ENCODE measurements at regions not wholly inside any gene's neighbourhood (a gene's known extent, or its start where the extent isn't known, plus 50 kb on each side); places are given as distances from the start of the nearest gene placed in this dataset.
"Not testable (repeated sequence)": the region's sequence is repeated elsewhere in the genome, so short reads cannot be mapped to it uniquely, and the experiment has no call there.

DNA sequence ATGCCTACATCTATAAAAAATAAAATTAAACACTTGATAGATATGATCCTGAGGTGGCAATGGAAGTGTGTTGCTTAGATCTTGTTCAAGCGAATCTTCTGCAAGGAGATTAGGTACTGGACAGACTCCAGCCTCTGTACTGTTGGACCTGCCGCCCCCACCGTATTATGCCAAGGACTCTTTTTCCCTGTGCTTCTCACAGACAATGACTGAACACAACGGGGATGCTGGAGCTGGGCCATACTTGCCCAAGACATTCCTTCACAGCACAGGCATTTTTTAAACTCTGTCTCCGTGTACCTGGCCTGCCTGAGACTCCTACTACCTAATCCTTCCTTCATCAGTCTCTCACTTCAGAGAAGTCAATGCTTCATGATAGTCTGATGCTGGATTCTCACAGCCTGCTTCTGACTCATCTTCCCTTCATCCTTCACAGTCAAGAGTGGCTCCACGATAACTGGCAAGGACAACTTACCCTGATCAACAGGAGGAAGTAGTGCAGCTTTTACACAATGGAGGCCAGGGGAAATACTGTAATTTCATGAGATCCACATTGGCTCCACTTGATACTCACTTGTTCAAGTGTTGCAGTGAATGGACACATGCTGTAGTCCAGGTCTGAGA lies 754.6 kb upstream of the AGA start:
- no peak for DNase-seq

DNA sequence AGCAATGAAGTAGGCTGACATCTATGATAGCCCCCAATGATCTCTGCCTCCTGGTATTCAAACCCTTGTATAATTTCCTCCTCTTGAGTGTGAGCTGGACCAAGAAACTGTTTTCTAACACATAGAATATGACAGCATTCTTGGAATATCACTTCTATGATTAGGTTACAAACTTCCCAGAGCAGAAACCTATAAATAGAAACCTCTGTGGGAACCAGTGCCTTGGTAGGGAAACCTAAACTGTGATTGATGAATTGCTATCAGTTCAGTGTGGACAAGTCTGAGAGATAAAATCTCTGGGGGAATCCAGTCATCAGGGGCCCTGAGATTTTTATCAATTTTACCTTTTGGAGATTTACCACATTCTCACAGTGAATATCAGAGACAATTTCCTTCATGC lies 756.5 kb upstream of the AGA start:
- DNase-seq = no peak

DNA sequence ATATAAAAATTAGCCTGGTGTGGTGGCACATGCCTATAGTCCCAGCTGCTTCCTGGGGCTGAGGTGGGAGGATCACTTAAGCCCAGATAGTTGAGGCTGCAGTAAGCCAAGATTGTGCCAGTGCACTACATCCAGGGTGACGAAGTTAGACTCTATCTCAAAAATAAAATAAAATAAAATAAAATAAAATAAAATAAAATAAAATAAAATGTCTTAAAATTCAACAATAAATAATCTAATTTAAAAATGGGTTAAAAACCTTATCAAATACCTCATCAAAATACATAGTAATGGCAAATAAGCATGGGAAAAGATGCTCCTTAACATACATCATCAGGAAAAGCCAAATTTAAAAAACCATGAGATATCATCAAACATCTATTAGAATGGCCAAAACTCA lies 760.2 kb upstream of the AGA start:
- no peak for DNase-seq

DNA sequence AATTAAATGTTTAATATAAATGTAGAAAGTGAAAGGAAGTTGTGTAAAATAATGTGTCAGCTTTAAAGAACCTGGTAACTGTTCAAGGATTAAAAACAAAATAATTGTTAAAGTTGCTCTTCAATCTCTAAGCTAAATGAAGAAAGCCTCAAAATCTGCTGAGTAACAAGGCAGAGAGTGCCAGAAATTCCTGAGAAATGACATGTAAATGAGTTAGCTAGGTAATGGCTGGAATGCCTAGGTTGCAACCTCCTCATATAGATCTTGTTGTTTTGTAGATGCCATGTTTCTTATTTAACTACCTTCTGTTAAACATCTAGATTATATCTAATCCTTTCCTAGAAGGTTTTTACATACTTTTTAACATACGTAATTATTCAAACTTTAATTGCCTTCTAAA lies 763.6 kb upstream of the AGA start:
- DNase-seq = no peak

DNA sequence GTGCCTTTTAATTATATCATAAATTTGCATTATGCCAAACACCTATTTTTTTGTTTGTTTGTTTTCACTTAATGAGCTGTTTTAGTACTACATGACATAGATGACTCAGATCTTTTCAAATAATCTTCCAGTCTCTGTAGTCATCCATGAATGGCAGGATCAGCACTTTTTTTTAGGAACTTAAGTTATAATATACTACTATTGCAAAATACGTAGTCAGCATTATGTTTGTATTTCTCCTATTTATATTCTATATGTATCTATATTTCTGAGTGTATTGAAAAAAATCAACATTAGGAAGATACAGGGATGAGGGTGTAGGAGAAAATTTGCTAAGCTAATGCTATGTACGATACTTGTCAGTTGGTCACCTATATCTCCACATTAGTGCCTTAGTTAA lies 773.1 kb upstream of the AGA start:
- no peak for DNase-seq

DNA sequence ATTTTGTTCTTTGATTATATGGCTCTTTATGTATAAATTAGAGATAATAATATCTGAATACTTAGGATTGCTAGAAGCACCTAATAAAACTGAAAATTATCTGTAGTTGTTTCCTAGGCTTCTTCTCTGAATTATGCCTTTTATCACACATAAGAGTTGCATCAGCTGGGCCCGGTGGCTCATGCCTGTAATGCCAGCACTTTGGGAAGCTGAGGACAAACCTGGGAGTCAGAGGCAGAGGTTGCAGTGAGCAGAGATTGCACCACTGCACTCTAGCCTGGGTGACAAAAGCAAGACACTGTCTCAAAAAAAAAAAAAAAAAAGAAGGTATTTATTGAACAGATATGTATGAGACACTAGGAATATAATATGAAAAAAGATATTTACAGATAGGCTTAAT lies 773.5 kb upstream of the AGA start:
- DNase-seq = no peak

DNA sequence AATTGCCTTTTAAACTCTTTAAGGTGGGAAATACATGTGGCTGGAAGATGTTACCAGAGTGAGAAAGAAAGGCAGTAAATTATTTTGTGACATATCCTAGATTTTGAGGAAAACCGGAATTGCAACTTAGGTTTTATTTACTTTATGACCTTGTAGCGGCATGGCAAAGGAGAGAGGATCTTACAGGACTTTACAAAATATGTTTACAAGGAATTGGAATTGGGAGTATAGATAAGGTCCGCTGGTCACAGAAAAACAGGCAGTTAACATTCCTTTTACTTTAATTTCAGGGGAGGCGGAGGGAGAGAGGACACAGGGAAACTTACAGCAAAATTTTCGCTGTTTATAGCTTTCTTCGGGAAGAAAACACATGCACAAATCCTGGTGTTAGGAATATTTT lies 784.2 kb upstream of the AGA start:
- DNase-seq = not testable (repeated sequence)

DNA sequence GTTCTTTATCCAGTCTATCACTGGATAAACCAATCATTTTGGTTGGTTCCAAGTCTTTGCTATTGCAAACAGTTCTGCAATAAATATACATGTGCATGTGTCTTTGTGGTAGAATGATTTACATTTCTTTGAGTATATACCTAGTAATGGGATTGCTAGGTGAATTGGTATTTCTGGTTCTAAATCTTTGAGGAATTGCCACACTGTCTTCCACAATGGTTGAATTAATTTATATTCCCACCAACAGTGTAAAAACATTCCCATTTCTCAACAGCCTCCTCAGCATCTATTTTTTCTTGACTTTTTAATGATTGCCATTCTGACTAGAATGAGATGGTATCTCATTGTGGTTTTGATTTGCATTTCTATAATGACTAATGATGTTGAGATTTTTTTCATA lies 791.7 kb upstream of the AGA start:
- DNase-seq = no peak

DNA sequence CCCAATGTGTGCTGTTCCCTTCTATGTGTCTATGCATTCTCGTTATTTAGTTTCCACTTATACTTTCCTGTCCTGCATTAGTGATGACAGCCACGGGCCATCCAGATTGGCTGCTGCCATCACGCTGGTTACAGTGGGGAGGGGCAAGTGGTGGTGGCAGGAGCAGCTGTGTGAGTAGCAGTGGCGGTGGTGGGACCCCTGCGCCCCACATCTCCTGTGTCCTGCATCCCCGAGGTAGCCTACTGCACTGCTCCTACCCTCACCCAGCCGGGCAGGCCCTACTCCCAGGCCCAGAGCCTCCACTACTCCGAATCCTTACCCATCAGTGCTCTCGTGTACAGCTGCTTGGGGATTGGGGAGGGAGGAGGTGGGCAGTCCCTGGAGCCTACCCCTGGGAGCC lies 798.7 kb upstream of the AGA start:
- DNase-seq = no peak

DNA sequence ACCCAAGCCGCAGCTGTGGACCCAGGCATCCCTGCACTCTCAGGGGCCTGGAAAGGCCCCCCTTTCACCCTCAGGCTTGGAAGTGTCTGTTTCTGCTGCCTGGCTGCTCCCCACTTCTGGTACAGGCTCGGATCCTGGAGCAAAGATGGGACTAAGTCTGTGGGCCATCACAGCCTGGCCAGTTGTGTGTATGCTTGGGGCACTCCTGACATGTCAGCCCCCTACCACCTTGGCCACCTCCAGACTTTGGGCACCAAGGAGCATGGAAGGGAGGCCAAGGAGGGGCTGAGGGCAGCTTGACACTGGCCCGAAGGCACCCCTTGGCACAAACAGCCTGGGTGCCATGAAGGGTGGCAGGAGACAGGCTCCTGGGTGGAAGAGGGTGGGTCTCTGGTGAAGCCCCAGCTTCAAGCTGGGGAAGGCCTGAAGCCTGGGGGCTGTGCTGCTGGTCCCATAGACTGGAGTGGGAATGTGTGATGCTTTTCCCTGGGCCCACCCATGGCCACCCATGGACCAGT lies 799.4 kb upstream of the AGA start:
- DNase-seq = no peak

DNA sequence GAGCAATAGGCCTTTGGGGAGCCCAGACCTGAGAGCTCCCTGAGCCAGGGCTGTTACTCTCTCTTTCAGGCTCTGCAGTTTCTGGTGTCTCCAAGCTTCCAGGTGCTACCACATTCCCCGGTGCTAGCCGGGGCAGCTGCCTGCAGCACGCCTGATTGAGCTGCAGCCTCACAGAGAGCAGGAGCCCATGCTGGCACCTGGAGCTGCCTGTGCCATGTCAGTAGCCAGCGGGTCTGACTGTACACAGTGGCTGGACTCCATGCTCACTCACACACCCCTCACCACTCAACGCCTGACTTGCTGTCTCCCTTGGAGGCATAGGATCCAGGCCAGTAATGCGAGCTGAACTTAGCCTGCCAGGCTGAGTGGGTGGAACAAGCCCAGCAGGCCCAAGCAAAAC lies 800.4 kb upstream of the AGA start:
- no peak for DNase-seq

DNA sequence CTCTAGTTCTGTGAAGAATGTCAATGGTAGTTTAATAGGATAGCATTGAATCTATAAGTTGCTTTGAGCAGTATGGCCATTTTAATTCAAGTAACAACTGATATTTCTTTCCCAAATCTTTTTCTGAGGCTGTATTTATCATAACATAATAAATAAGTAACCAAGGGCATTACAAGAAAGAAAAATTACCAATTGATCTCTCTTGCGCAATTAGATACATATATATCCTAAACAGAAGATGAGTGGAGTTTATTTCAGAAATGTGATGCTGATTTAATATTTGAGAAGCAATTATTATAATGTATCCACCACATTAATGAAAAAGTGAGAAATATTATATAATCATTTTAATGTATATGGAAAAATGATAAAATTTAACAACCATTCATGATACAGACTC lies 802.5 kb upstream of the AGA start:
- no peak for DNase-seq

DNA sequence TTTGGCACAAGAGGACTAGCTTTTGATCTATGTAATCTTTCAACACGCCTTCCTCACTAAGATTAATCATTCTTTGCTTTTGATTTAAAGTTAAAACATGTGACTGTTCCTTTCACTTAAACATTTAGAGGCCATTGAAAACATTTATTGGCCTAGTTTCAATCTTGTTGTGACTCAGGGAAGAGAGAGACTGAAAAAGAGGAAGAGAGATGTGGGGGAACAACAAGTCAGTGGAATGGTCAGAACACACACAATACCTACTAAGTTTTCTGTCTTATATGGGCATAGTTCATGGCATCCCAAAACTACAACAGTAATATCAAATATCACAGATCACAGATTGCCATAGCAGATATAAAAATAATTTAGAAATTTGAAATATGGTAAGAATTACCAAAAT lies 812.9 kb upstream of the AGA start:
- no peak for DNase-seq

DNA sequence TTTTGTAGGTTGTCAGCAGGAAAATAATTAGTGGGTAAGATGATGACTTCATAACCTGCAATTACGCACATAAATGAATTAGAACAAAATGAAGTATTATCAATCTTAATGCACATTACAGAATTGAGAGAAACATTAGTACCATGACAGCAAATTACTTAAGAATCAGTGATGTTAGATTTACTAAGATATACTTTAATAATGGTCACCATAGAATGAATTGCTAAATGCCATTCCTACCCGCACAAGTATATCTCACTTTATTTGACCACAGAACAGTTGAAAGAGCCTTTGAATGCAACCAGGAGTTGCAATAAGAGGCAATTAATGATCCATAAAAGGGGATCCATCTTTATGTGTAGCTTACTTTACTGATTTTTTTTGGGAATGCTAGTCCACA lies 816.4 kb upstream of the AGA start:
- no peak for DNase-seq

DNA sequence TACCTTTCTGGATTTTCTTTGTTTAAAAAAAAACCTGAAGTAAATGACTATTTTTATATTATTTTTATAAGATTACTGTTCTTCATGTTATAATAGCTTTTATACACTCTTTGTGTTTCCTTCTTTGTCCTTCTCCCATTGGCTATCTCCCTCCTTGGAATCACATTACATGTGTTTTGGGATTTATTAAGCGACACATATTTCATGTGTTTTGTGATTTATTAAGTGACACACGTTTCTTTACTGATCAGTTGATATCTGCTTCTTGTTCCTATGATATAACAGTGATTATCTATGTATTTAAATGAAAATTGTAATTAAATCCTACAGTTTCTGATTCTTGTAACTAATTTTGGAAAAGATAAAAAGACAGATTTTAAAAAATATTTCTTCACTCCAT lies 817.3 kb upstream of the AGA start:
- no peak for DNase-seq

DNA sequence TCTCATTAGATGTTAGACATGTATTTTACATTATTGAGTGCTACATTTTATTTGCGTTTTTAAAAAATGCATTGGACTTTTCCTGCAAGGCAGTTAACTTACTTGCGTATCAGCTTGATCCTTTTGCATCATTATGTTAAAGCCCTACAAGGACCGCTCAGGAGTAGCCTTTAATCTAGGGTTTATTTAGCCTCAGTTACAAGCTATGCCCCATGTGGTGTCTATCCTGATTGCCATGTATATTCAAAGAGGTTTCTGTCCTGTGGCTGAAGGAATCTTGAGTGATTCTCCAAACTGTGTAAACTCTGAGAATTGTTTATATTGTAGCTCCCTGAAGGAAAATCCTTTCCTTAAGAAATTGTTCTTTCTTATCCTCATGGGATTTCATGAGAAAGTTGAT lies 821.8 kb upstream of the AGA start:
- DNase-seq = no peak

DNA sequence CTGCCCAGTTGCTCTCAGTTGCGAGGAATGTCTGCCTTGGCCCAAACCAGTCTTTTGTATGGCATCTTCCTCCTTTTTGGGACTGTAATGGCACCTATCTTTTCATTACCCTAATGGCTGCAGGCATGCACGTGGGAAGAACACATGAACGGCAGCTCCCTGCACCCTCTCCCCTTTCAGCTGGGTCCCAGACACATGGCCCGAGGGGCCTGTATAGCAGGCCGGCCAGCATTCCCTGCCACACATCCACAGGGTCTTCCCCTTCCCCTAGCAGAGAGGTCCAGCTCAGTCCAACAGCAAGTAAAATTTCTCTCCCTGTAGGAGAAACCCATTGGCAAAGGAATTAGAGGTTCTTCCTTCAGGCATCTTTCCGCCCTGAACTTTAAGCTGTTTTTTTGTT lies 829.1 kb upstream of the AGA start:
- DNase-seq = no peak

DNA sequence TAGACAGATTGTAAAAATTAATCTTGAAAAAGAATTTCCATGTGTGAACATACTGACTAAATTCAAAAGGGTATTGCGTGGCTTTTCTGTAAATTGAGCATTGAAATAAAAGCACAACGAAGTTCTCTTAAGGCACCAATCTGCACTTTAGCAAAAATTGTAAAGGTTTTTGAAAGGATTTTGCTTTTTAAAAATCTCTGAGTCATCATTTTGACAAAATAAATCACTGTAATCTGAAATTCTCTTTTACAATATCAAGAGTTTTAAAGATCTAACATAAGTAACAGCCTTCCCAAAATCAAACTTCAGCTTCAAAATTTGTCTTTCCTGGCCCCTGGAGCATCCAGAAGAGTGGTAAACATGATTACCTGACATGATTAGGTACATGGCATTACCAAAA lies 830.9 kb upstream of the AGA start:
- DNase-seq = no peak

DNA sequence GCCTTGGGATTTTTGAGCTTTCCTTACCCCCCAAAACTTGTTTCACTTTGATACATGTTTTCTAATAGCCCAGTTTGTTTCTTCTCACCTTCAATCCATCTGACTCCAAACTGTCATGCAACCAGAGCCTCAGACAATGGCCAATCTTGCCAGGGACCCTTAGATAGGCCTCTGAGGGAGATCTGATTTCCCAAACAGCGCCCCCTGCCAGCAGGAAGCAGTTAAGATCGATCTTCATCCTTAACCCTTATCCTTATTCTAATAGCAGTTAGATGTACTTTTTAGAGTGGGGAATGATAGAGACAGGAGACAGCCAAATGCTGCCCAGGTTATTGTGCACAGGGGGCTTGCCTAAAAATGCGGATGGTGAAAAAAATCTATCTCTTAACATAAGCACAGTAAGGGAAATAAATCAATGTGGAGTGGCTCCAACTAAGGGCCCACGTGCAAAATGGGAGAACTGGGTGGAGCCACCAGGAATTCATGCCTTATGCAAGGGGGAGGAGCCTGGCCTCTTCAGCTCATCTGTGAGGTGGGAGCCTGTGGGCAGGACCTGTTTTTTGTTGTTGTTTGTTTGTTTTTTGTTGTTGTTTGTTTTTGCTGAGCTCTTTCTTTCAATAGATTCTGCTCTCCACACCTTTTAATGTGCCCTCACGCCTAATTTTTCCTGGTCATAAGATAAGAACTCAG lies 833.6 kb upstream of the AGA start:
- DNase-seq = no peak

DNA sequence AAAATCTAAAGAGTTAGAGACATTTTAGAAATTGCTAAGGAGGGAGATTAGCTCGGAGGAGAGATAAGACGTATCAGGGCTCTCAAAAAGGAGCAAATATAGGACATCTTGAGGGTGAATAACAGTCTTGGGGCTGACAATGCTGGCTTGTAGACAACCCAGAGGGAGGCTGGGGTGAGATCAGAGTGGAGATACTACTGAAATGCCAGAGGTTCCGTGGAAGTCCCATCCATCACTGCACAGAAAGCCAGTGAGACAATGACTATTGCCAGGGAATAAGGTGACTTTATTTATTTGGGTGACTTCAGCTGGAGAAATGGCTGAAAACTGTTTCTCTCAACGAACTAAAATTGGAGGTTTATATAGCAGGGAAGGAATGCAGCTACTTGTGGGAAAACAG lies 838.1 kb upstream of the AGA start:
- no peak for DNase-seq

DNA sequence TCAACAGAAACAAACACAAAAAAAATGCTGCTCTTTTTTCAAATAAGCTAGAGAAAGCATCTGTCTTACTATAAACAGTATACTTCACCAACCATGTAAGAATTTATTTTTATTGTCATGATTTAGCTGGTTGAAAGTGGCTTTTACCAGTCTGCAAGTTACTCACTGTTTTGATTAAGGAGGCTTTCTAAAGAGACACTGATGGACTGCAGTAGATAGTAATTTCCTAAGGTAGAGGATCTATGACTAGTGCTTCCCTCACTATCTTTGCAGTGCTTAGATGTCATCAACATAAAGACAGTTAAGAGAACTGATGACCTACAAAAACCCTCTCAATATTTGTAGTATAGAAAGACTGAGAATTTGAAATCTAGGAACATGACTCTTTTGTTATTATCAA lies 846.2 kb upstream of the AGA start:
- no peak for DNase-seq

DNA sequence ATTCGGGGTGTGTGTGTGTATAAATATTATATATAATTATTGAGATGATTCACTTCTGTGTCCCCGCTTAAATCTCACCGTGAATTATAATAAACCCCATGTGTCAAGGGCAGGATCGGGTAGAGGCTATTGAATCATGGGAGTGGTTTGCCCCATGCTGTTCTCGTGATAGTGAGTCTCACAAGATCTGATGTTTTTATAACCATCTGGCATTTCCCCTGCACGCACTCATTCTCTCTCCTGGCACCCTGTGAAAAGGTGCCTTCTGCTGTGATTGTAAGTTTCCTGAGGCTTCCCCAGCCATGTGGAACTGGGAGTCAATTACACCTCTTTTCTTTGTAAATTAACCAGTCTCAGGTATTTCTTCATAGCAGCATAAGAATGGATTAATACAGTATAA lies 851.4 kb upstream of the AGA start:
- no peak for DNase-seq

DNA sequence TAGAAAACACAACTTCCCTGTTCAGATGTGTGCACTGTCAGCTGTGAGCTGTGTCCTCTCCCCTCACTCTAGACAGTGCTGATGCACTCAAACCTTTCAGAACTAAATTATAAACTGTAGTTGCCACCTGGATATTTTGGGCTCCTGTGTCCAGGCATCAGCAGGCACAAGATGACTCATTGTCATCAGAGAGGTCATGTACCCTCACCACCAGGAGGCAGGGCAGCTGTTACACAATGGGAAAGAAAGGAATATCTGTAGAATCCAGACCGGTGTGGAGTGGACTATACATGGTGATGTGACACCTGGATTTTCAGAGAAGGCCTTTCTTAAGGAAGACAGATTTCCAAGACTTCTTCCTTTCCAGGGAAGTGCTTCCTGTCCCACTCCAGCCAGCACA lies 854.4 kb upstream of the AGA start:
- DNase-seq = no peak

DNA sequence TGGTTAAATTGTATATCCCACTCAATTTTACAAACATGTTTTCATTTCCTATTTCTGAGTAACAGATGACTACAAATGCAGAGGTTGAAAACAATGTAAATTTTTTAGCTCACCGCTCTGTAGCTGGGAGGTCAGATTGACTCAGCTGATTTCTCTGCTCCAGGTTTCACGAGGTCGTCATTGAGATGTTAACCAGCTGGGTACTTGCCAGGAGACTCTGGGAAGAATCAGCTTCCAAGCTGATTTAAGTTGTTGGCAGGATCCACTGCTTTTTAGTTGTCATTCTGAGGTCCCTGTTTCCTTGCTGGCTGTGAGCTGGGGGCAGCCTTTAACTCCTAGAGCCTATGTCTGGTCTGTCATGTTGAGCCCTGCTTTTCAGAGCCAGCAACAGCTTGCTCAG lies 864.3 kb upstream of the AGA start:
- DNase-seq = no peak

DNA sequence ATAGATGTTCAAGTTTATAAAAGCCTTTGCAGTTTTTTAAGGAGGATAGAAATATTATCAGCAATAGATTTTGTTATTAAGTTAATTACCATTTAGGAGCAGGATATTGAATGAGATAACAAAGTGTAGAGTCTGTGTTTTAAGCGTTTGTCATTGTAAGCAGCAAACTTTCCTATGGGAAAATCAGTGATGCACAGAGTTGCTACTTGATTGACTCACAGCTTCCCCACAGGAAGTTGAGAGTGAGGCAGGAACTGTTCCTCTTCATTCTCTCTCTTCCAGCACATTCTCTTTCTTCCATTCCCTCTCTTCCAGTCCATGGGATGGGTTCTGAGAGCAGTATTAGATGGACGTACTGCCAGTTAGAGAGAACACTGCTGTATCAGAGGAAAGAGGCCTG lies 867.7 kb upstream of the AGA start:
- no peak for DNase-seq
